ENCODE measurements at regions not wholly inside any gene's neighbourhood (a gene's known extent, or its start where the extent isn't known, plus 50 kb on each side); places are given as distances from the start of the nearest gene placed in this dataset.

DNA sequence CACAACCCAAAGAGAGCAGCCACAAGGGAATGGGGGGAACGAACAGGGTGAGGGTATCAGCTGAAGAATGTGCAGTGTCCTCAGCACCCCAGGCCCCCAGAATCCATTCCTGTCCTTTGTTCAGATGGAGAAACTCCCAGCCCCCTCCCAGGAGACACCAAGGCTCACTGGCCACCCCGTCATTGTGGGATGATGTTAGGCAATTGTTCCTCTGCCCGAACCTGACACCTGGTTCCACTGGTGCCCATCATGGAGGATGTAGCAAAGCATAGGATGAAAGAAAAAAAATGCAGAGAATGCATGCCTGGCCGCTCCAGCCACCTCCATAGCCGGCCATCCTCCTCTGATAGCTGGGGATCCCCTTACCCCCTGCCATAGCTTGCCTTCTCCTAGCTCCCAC lies 197.3 kb upstream of the TWIST2 start:
- no peak for FAIRE-seq
- no peak for ATAC-seq
- DNase-seq (ENCODE audit: low read depth in 1 of 2, low spot score in 1 of 2): no peak
- ChIA-PET CTCF (interaction anchor here (0.8 kb wide), 1 partner anchor 138 kb away, joined by 3 read pairs; no protein-coding TSS in a partner anchor), POLR2A (no interaction called here)
- WGBS (ENCODE audit: missing lambda C conversion rate): 58% methylated on average over 5 of the region's 5 CpGs
- Histone ChIP-seq H3K4me2 (no peak overlapping the region), H3K4me1 (peaks cover 10% of the 10 kb centered on the region), H3K9me3 (peaks cover 7% of the 10 kb centered on the region; the same call in 2 of the 3 replicates), H3K4me3 (no peak overlapping the region), H3K27ac (no peak overlapping the region)
- TF ChIP-seq PHF8 (IDR thresholded peaks at IDR 0.05; ENCODE audit: borderline replicate concordance, low read depth) (no peak), SMC3 (IDR thresholded peaks at IDR 0.05) (no peak), BHLHE40 (IDR thresholded peaks at IDR 0.05; ENCODE audit: low read depth, low read length) (no peak), CBX8 (IDR thresholded peaks at IDR 0.05) (no peak), RFX5 (IDR thresholded peaks at IDR 0.05) (no peak), HEYL (CRISPR knock-in tag; IDR thresholded peaks at IDR 0.05) (no peak), HOXA7 (CRISPR knock-in tag; IDR thresholded peaks at IDR 0.05) (no peak), TP53 (CRISPR knock-in tag; IDR thresholded peaks at IDR 0.05) (no peak), ZFP36 (IDR thresholded peaks at IDR 0.05; ENCODE audit: borderline replicate concordance, partially characterized antibody) (no peak), ESRRA (IDR thresholded peaks at IDR 0.05; ENCODE audit: borderline replicate concordance, low read length) (no peak)
- TF ChIP-seq, protein P1, sequence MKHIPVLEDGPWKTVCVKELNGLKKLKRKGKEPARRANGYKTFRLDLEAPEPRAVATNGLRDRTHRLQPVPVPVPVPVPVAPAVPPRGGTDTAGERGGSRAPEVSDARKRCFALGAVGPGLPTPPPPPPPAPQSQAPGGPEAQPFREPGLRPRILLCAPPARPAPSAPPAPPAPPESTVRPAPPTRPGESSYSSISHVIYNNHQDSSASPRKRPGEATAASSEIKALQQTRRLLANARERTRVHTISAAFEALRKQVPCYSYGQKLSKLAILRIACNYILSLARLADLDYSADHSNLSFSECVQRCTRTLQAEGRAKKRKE (CRISPR knock-in tag; IDR thresholded peaks at IDR 0.05; ENCODE audit: low read depth): no peak

DNA sequence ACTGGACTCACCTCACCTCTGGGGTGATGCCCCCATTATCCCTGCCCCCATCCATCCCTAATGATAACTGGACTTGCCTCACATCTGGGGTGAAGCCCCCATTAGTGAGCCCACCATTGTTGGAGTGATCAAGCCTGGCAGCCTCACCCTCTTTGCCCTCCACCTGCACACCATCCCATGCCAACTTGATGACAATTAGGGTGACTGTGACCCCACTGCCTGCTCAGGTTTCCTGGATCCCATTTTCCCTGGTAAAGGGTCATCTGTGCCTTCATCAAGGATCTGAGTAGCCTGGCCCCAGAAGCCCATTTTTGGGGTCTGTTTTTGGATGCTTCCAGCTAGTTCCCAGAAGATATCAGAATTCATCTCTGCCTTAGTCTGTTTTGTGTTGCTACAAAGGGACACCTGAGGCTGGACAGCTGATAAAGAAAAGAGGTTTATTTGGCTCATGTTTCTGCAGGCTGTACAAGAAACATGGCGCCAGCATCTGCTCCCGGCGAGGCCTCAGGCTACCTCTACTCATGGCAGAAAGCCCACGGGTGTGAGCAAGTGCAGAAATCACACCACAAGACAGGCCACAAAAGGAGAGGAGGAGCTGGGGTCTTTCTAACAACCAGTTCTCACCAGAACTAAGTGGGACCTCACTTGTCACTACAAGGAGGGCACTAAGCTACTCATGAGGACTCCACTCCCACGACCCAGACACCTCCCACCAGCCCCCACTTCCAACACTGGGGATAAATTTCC lies 196.4 kb upstream of the TWIST2 start:
- POLR2A ChIA-PET: no interaction called here
- no peak for ATAC-seq
- CTCF ChIA-PET: interaction anchor here (1.2 to 1.3 kb wide), 2 partner anchors 10 to 11 kb away, joined by 3 read pairs; no protein-coding TSS in a partner anchor

More for the DNA sequence above, 196.4 kb upstream of the TWIST2 start:
- Histone ChIP-seq H3K4me2 (no peak overlapping the region), H3K27ac (no peak overlapping the region), H3K9me3 (peaks cover 7% of the 10 kb centered on the region; the same call in 2 of the 3 replicates), H3K4me1 (peaks cover under 1% of the 10 kb centered on the region; the same call in 1 of the 3 replicates), H3K4me3 (no peak overlapping the region)
- DNase-seq (ENCODE audit: low read depth in 1 of 2, low spot score in 1 of 2) (no peak), FAIRE-seq (no peak)
- TF ChIP-seq, protein P2, sequence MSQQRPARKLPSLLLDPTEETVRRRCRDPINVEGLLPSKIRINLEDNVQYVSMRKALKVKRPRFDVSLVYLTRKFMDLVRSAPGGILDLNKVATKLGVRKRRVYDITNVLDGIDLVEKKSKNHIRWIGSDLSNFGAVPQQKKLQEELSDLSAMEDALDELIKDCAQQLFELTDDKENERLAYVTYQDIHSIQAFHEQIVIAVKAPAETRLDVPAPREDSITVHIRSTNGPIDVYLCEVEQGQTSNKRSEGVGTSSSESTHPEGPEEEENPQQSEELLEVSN (IDR thresholded peaks at IDR 0.05; ENCODE audit: borderline replicate concordance, low read depth): no peak
- no peak for TF ChIP-seq NPAS2 (CRISPR knock-in tag; IDR thresholded peaks at IDR 0.05; ENCODE audit: borderline replicate concordance)
- TF ChIP-seq KDM1A (IDR thresholded peaks at IDR 0.05; ENCODE audit: low read depth): no peak
- no peak for TF ChIP-seq JUNB (IDR thresholded peaks at IDR 0.05)
- no peak for TF ChIP-seq MYC (IDR thresholded peaks at IDR 0.05; ENCODE audit: borderline replicate concordance, low read length)
- TF ChIP-seq, protein P3, sequence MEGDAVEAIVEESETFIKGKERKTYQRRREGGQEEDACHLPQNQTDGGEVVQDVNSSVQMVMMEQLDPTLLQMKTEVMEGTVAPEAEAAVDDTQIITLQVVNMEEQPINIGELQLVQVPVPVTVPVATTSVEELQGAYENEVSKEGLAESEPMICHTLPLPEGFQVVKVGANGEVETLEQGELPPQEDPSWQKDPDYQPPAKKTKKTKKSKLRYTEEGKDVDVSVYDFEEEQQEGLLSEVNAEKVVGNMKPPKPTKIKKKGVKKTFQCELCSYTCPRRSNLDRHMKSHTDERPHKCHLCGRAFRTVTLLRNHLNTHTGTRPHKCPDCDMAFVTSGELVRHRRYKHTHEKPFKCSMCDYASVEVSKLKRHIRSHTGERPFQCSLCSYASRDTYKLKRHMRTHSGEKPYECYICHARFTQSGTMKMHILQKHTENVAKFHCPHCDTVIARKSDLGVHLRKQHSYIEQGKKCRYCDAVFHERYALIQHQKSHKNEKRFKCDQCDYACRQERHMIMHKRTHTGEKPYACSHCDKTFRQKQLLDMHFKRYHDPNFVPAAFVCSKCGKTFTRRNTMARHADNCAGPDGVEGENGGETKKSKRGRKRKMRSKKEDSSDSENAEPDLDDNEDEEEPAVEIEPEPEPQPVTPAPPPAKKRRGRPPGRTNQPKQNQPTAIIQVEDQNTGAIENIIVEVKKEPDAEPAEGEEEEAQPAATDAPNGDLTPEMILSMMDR (IDR thresholded peaks at IDR 0.05): no peak
- TF ChIP-seq, protein P4, sequence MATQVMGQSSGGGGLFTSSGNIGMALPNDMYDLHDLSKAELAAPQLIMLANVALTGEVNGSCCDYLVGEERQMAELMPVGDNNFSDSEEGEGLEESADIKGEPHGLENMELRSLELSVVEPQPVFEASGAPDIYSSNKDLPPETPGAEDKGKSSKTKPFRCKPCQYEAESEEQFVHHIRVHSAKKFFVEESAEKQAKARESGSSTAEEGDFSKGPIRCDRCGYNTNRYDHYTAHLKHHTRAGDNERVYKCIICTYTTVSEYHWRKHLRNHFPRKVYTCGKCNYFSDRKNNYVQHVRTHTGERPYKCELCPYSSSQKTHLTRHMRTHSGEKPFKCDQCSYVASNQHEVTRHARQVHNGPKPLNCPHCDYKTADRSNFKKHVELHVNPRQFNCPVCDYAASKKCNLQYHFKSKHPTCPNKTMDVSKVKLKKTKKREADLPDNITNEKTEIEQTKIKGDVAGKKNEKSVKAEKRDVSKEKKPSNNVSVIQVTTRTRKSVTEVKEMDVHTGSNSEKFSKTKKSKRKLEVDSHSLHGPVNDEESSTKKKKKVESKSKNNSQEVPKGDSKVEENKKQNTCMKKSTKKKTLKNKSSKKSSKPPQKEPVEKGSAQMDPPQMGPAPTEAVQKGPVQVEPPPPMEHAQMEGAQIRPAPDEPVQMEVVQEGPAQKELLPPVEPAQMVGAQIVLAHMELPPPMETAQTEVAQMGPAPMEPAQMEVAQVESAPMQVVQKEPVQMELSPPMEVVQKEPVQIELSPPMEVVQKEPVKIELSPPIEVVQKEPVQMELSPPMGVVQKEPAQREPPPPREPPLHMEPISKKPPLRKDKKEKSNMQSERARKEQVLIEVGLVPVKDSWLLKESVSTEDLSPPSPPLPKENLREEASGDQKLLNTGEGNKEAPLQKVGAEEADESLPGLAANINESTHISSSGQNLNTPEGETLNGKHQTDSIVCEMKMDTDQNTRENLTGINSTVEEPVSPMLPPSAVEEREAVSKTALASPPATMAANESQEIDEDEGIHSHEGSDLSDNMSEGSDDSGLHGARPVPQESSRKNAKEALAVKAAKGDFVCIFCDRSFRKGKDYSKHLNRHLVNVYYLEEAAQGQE (IDR thresholded peaks at IDR 0.05): no peak
- no peak for TF ChIP-seq CBX8 (IDR thresholded peaks at IDR 0.05)
- TF ChIP-seq, protein P5, sequence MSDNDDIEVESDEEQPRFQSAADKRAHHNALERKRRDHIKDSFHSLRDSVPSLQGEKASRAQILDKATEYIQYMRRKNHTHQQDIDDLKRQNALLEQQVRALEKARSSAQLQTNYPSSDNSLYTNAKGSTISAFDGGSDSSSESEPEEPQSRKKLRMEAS (IDR thresholded peaks at IDR 0.05): no peak
- TF ChIP-seq ZFP36 (IDR thresholded peaks at IDR 0.05; ENCODE audit: borderline replicate concordance, partially characterized antibody): no peak
- TF ChIP-seq, protein P6, sequence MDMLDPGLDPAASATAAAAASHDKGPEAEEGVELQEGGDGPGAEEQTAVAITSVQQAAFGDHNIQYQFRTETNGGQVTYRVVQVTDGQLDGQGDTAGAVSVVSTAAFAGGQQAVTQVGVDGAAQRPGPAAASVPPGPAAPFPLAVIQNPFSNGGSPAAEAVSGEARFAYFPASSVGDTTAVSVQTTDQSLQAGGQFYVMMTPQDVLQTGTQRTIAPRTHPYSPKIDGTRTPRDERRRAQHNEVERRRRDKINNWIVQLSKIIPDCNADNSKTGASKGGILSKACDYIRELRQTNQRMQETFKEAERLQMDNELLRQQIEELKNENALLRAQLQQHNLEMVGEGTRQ (IDR thresholded peaks at IDR 0.05): no peak
- no peak for TF ChIP-seq EP300 (IDR thresholded peaks at IDR 0.05)
- TF ChIP-seq SMC3 (IDR thresholded peaks at IDR 0.05): no peak
- no peak for TF ChIP-seq MAZ (IDR thresholded peaks at IDR 0.05; ENCODE audit: borderline replicate concordance, low read depth, low read length)
- TF ChIP-seq CBX2 (IDR thresholded peaks at IDR 0.05; ENCODE audit: borderline replicate concordance, low read depth): no peak
- WGBS (ENCODE audit: missing lambda C conversion rate): 54% methylated on average over 5 of the region's 5 CpGs

All from A549 (cell line).